Endothelial cell of umbilical vein (primary cell): ENCODE measurements at regions not wholly inside any gene's neighbourhood (a gene's known extent, or its start where the extent isn't known, plus 50 kb on each side); places are given as distances from the start of the nearest gene placed in this dataset.

Experiments
- BruUV-seq: library from RNA; stranded (reverse); fragments of 400-500 nt; replicated peaks from 2 replicates; lab custom pipeline; 2021; lab: Mats Ljungman, UMichigan
- CTCF ChIA-PET: fragments of 300-600, 350-600 bp; sonication (Branson Sonifier 250); formaldehyde crosslinking; loops from one replicate; lab custom pipeline; 2021; ENCODE audit warnings: antibody characterized with exemption, inconsistent platforms; lab: Charles Lee
- POLR2A ChIA-PET: fragments of 300-600, 350-600 bp; sonication (Branson Sonifier 250); formaldehyde crosslinking; loops from one replicate; lab custom pipeline; 2021; ENCODE audit warnings: antibody characterized with exemption, inconsistent platforms; lab: Charles Lee
- DNase-seq: peaks from one replicate; pipeline ENCODE4 v3.0.0-alpha.2; 2011; ENCODE audit warnings: low read depth, low spot score
- FAIRE-seq: peaks from 2 replicates; lab custom pipeline; 2011; peaks lifted over from hg19 to GRCh38; lab: Jason Lieb, UNC
- H2AFZ ChIP-seq: 2 replicates; pipeline ENCODE4 v1.6.0; 2012; ENCODE audit warnings: low read depth, low read length, control low read depth, inconsistent platforms
- H3K27ac ChIP-seq: 2 replicates; pipeline ENCODE4 v1.5.1; 2011; ENCODE audit warnings: low read depth, mild to moderate bottlenecking, control low read depth, low read length, moderate library complexity; ENCODE audit not compliant: insufficient read depth
- H3K27me3 ChIP-seq, 2 experiments: 2 replicates each; pipeline versions ENCODE4 v1.6.0 to v1.6.1; 2011; ENCODE audit warnings: low read length in 2 of 2, mixed read lengths in 1 of 2; ENCODE audit not compliant: control insufficient read depth in 2 of 2, insufficient read depth in 2 of 2
- H3K36me3 ChIP-seq, 2 experiments: 2 replicates in 1 of 2; 3 replicates in 1 of 2; pipeline ENCODE4 v1.5.1; 2011; ENCODE audit warnings: low read length in 2 of 2, mild to moderate bottlenecking in 1 of 2, moderate library complexity in 1 of 2; ENCODE audit not compliant: control insufficient read depth in 2 of 2, insufficient read depth in 2 of 2; ENCODE audit errors: extremely low read depth in 1 of 2
- H3K4me1 ChIP-seq: 3 replicates; pipeline ENCODE4 v1.5.1; 2011; ENCODE audit warnings: mild to moderate bottlenecking, low read length; ENCODE audit not compliant: control insufficient read depth, insufficient read depth; ENCODE audit errors: extremely low read depth
- H3K4me2 ChIP-seq: 2 replicates; pipeline ENCODE4 v1.6.1; 2011; ENCODE audit warnings: low read length, control low read depth, mixed read lengths; ENCODE audit not compliant: insufficient read depth
- H3K4me3 ChIP-seq, 3 experiments: fragments of 200-600 bp in 1 of 3; sonication (generic), shearing (Covaris generic) in 1 of 3; replicated peaks in 1 of 3; 2 replicates each; pipeline ENCODE4 v1.5.1; 2011 to 2016; ENCODE audit warnings: control low read depth in 3 of 3, low read length in 3 of 3, mild to moderate bottlenecking in 2 of 3, inconsistent platforms in 1 of 3, low read depth in 1 of 3, moderate library complexity in 1 of 3; ENCODE audit not compliant: insufficient read depth in 1 of 3
- H3K79me2 ChIP-seq: 2 replicates; pipeline ENCODE4 v1.6.0; 2012; ENCODE audit warnings: low read length, inconsistent platforms; ENCODE audit not compliant: control insufficient read depth, insufficient read depth
- H3K9ac ChIP-seq: replicated peaks from 2 replicates; pipeline ENCODE3; 2011; ENCODE audit warnings: low read length, control low read depth; ENCODE audit not compliant: insufficient read depth; ENCODE audit errors: extremely low read depth
- H3K9me1 ChIP-seq: replicated peaks from 3 replicates; pipeline ENCODE4 v1.6.0; 2011; ENCODE audit warnings: mild to moderate bottlenecking, low read length; ENCODE audit not compliant: control insufficient read depth, insufficient read depth; ENCODE audit errors: extremely low read depth
- H3K9me3 ChIP-seq: replicated peaks from 2 replicates; pipeline ENCODE4 v1.5.1; 2012; ENCODE audit warnings: low read length, inconsistent platforms; ENCODE audit not compliant: control insufficient read depth, insufficient read depth
- H4K20me1 ChIP-seq: replicated peaks from 2 replicates; pipeline ENCODE3; 2011; ENCODE audit warnings: mild to moderate bottlenecking, low read length; ENCODE audit not compliant: control insufficient read depth, insufficient read depth; ENCODE audit errors: extremely low read depth
- EZH2 ChIP-seq: IDR thresholded peaks from 2 replicates; pipeline ENCODE4 v1.6.1; 2012; ENCODE audit warnings: borderline replicate concordance, low read depth, mild to moderate bottlenecking, moderate library complexity, low read length, inconsistent platforms; ENCODE audit not compliant: severe bottlenecking
- FOS ChIP-seq: IDR thresholded peaks from 2 replicates; pipeline ENCODE4 v1.6.1; 2011; ENCODE audit warnings: mild to moderate bottlenecking, low read length, moderate library complexity, borderline replicate concordance; ENCODE audit not compliant: insufficient read depth
- GATA2 ChIP-seq: IDR thresholded peaks from 2 replicates; pipeline ENCODE4 v1.7.0; 2011; ENCODE audit warnings: low read depth, mild to moderate bottlenecking, moderate library complexity, mixed read lengths, low read length; ENCODE audit not compliant: insufficient read length, insufficient read depth
- JUN ChIP-seq: IDR thresholded peaks from 2 replicates; pipeline ENCODE4 v1.6.1; 2011; ENCODE audit warnings: borderline replicate concordance, low read depth; ENCODE audit not compliant: insufficient read length, insufficient read depth
- MYC ChIP-seq: IDR thresholded peaks from one replicate; pipeline ENCODE4 v1.6.1; 2011; ENCODE audit warnings: mild to moderate bottlenecking, low read depth, low read length
- POLR2A ChIP-seq: IDR thresholded peaks from 2 replicates; pipeline ENCODE4 v1.6.1; 2012; ENCODE audit warnings: low read depth, mild to moderate bottlenecking, control low read depth, low read length
- POLR2AphosphoS5 ChIP-seq: IDR thresholded peaks from 2 replicates; pipeline ENCODE4 v1.6.1; 2012; ENCODE audit warnings: low read depth, mild to moderate bottlenecking, control low read depth, low read length, moderate library complexity; ENCODE audit not compliant: insufficient read depth
- dilution Hi-C: fragments of 300-500 bp; cut with MboI; formaldehyde crosslinking; loops from one replicate; pipeline ENCODE4 v1.15.0; 2019; ENCODE audit warnings: low sequenced_read_pairs; ENCODE audit not compliant: extremely low pct_ligation_motif_present
- intact Hi-C: fragments of 100-400 bp; cut with micrococcal nuclease; formaldehyde crosslinking; loops from one replicate; pipeline ENCODE4 v1.10.0; 2022
- TF ChIP-seq, protein P1 (sequence below): IDR thresholded peaks from 2 replicates; pipeline ENCODE4 v1.6.1; 2011; ENCODE audit not compliant: insufficient read depth, insufficient read length
- TF ChIP-seq, protein P2 (sequence below), 2 donors: IDR thresholded peaks; 1 replicate in 1 of 2; 2 replicates in 1 of 2; pipeline ENCODE4 v1.5.1; 2011; ENCODE audit warnings: low read length in 2 of 2, mild to moderate bottlenecking in 2 of 2, moderate library complexity in 2 of 2, control low read depth in 1 of 2, inconsistent platforms in 1 of 2, low read depth in 1 of 2; ENCODE audit not compliant: insufficient read depth in 1 of 2; ENCODE audit errors: extremely low read depth in 1 of 2

DNA sequence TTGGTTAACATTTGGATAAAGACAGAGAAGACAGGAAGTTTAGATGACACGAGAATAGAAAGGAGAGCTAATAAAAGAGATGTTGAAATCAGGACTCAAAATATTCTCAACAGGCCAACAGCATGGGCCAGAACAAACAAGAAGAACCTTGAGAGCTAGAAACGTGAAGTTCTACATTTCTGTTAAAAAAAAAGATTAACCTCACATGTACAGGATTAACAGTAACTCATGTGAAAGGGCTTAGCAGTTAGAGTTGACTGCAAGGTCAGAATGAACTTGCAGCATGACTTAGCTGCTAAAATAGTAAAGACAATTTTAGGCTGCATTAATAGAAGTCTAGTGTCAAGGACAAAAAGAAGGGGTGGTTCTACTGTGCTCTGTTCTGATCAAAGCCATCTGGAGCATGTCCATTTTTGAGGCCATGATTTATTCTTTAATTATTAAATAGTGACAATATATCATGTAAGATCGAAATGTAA, 331.1 kb upstream of the HSF2 start:
- H3K27me3 ChIP-seq: no peaks in the 10 kb centered on the region
- H3K9ac ChIP-seq: no peak overlapping the region
- CTCF ChIA-PET: no interaction called here

DNA sequence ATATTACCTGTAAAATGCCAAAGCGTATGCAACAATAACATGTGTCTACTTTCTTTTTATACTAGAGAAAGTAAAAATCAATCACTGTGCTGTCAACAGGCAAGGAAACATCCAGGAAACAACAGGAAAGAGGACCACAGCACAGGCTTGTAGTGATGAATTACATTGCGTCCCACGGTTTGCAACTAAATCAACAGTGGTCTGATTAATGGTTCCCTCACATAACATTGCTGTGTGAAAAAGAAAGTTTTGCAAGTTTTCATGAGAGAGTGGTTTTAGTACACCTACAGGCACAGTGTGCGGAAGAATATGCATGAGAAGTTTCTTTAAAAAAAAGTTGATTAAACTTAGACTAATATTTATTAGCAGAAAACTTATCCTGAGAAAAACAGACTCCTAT, 329.5 kb upstream of the HSF2 start:
- H3K27me3 ChIP-seq: no peaks in the 10 kb centered on the region
- no peak for TF ChIP-seq FOS
- TF ChIP-seq JUN: no peak
- TF ChIP-seq POLR2AphosphoS5: no peak
- no peak for TF ChIP-seq POLR2A
- TF ChIP-seq, protein P1, sequence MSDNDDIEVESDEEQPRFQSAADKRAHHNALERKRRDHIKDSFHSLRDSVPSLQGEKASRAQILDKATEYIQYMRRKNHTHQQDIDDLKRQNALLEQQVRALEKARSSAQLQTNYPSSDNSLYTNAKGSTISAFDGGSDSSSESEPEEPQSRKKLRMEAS: no peak
- TF ChIP-seq GATA2: no peak
- TF ChIP-seq EZH2: no peak
- TF ChIP-seq MYC: no peak
- TF ChIP-seq, protein P2, sequence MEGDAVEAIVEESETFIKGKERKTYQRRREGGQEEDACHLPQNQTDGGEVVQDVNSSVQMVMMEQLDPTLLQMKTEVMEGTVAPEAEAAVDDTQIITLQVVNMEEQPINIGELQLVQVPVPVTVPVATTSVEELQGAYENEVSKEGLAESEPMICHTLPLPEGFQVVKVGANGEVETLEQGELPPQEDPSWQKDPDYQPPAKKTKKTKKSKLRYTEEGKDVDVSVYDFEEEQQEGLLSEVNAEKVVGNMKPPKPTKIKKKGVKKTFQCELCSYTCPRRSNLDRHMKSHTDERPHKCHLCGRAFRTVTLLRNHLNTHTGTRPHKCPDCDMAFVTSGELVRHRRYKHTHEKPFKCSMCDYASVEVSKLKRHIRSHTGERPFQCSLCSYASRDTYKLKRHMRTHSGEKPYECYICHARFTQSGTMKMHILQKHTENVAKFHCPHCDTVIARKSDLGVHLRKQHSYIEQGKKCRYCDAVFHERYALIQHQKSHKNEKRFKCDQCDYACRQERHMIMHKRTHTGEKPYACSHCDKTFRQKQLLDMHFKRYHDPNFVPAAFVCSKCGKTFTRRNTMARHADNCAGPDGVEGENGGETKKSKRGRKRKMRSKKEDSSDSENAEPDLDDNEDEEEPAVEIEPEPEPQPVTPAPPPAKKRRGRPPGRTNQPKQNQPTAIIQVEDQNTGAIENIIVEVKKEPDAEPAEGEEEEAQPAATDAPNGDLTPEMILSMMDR (IDR thresholded peaks at IDR 0.05; ENCODE audit: extremely low read depth in 1 of 2, insufficient read depth in 1 of 2, low read depth in 1 of 2, low read length in 2 of 2): no peak
- H3K4me3 ChIP-seq: no peak overlapping the region
- no peaks in the 10 kb centered on the region for H3K9me1 ChIP-seq
- no peak overlapping the region for H3K9ac ChIP-seq
- FAIRE-seq (no peak), DNase-seq (no peak)
- dilution Hi-C loops (no loop called here), intact Hi-C loops (no loop called here)
- no peaks in the 10 kb centered on the region for H3K4me1 ChIP-seq
- no peaks in the 10 kb centered on the region for H3K79me2 ChIP-seq
- H3K9me3 ChIP-seq: no peaks in the 10 kb centered on the region
- ChIA-PET POLR2A (no interaction called here), CTCF (no interaction called here)
- H3K36me3 ChIP-seq: no peaks in the 10 kb centered on the region
- BruUV-seq: no TSS peak
- no peaks in the 10 kb centered on the region for H4K20me1 ChIP-seq
- no peak overlapping the region for H3K4me2 ChIP-seq
- no peak overlapping the region for H3K27ac ChIP-seq
- H2AFZ ChIP-seq: no peak overlapping the region

More for the DNA sequence above, 331.1 kb upstream of the HSF2 start:
- Histone ChIP-seq H2AFZ (no peak overlapping the region), H3K36me3 (no peaks in the 10 kb centered on the region), H3K27ac (no peak overlapping the region), H3K9me3 (no peaks in the 10 kb centered on the region), H3K9me1 (no peaks in the 10 kb centered on the region), H3K79me2 (no peaks in the 10 kb centered on the region), H3K4me3 (no peak overlapping the region), H4K20me1 (no peaks in the 10 kb centered on the region), H3K4me2 (no peak overlapping the region), H3K4me1 (no peaks in the 10 kb centered on the region)
- POLR2A ChIA-PET: no interaction called here
- TF ChIP-seq JUN: no peak
- no peak for TF ChIP-seq GATA2
- TF ChIP-seq, protein P1: no peak
- TF ChIP-seq FOS: no peak
- TF ChIP-seq POLR2AphosphoS5: no peak
- TF ChIP-seq EZH2: no peak
- FAIRE-seq (no peak), DNase-seq (no peak)
- no TSS peak for BruUV-seq
- dilution Hi-C loops (no loop called here), intact Hi-C loops (no loop called here)
